ENCODE measurements at regions not wholly inside any gene's neighbourhood (a gene's known extent, or its start where the extent isn't known, plus 50 kb on each side); places are given as distances from the start of the nearest gene placed in this dataset.

DNA sequence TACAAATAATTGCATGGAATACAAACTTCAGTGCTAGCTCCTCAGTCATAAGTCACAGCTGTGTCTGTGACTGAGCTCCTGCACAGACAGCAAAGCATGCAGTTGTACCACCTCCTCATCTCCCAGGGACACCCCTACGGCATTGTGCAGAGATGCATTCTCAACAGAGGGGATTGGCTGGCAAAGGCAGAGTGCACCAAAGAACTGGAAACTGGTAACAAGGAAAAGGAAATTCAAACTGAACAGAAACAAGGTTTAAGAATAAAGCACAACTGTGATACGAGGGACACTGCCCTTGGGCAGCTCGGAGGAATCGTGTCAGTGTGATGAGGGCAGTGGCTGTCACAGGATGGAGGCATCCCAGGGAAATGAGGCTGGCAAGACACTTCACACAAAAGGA, 126.1 kb upstream of the SOX1 start:
- Histone ChIP-seq H3K9ac (no peak overlapping the region), H3K27me3 (ENCODE audit: insufficient read depth) (no peaks in the 10 kb centered on the region), H3K79me2 (ENCODE audit: insufficient read depth) (no peaks in the 10 kb centered on the region), H3K4me3 (ENCODE audit: low read depth in 2 of 2, low read length in 1 of 2) (no peak overlapping the region), H3K27ac (ENCODE audit: low read depth in 2 of 2, low read length in 1 of 2) (no peak overlapping the region), H3K4me2 (no peak overlapping the region), H3K4me1 (ENCODE audit: control insufficient read depth in 1 of 2, insufficient read depth in 2 of 2, low read depth in 1 of 2, low read length in 1 of 2) (no peaks in the 10 kb centered on the region), H3K36me3 (replicated peaks in 1 of 2; ENCODE audit: control insufficient read depth in 1 of 2, insufficient read depth in 2 of 2, low read length in 1 of 2) (no peaks in the 10 kb centered on the region), H2AFZ (ENCODE audit: low read depth) (no peak overlapping the region), H3K9me3 (no peaks in the 10 kb centered on the region), H3F3A (replicated peaks; ENCODE audit: insufficient read depth) (no peaks in the 10 kb centered on the region), H3K9me2 (no peaks in the 10 kb centered on the region), H4K20me1 (ENCODE audit: insufficient read depth) (no peaks in the 10 kb centered on the region)
- TF ChIP-seq RAD21 (IDR thresholded peaks at IDR 0.05; ENCODE audit: low read length) (no peak), GABPA (IDR thresholded peaks at IDR 0.05; ENCODE audit: low read depth) (no peak), TCF12 (IDR thresholded peaks at IDR 0.05) (no peak), SIN3A (IDR thresholded peaks at IDR 0.05; ENCODE audit: borderline replicate concordance, low read depth, low read length) (no peak), RFX5 (IDR thresholded peaks at IDR 0.05; ENCODE audit: low read length) (no peak)
- TF ChIP-seq, protein P1, sequence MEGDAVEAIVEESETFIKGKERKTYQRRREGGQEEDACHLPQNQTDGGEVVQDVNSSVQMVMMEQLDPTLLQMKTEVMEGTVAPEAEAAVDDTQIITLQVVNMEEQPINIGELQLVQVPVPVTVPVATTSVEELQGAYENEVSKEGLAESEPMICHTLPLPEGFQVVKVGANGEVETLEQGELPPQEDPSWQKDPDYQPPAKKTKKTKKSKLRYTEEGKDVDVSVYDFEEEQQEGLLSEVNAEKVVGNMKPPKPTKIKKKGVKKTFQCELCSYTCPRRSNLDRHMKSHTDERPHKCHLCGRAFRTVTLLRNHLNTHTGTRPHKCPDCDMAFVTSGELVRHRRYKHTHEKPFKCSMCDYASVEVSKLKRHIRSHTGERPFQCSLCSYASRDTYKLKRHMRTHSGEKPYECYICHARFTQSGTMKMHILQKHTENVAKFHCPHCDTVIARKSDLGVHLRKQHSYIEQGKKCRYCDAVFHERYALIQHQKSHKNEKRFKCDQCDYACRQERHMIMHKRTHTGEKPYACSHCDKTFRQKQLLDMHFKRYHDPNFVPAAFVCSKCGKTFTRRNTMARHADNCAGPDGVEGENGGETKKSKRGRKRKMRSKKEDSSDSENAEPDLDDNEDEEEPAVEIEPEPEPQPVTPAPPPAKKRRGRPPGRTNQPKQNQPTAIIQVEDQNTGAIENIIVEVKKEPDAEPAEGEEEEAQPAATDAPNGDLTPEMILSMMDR (IDR thresholded peaks at IDR 0.05): no peak
- POLR2A ChIA-PET: no interaction called here
- 10% methylated on average over 4 of the region's 4 CpGs for WGBS (ENCODE audit: low lambda C conversion rate)
- CTCF ChIA-PET: no interaction called here
- no peak for DNase-seq

DNA sequence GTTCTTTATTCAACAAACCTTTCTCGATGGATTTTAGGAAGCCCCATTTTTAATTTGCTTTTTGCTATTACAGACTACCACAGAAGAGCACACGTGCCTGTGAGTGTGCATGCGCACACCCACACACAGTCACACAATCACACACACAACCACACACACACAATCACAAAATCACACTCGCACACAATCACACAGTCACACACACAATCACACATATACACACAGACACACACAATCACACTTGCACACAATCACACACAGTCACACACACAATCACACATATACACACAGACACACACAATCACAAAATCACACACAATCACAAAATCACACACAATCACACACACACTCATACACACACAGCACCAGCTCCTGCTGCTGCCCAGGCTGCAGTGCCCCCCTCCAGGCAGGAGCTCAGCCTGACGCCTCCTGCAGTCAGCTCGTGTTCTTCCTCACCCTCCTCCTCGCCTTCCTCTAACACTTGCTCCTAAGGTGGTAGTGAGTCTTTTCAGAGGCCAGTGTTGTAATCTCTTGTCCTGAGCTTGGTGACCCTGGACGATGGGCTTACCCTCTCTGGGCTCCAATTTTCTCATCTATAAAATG, 125.0 kb upstream of the SOX1 start:
- Histone ChIP-seq H3K9ac (no peak overlapping the region), H3K27me3 (ENCODE audit: insufficient read depth) (no peaks in the 10 kb centered on the region), H4K20me1 (ENCODE audit: insufficient read depth) (no peaks in the 10 kb centered on the region), H3K9me3 (no peaks in the 10 kb centered on the region), H3K9me2 (no peaks in the 10 kb centered on the region), H3F3A (replicated peaks; ENCODE audit: insufficient read depth) (no peaks in the 10 kb centered on the region), H3K79me2 (ENCODE audit: insufficient read depth) (no peaks in the 10 kb centered on the region), H3K36me3 (replicated peaks in 1 of 2; ENCODE audit: control insufficient read depth in 1 of 2, insufficient read depth in 2 of 2, low read length in 1 of 2) (no peaks in the 10 kb centered on the region), H3K4me3 (ENCODE audit: low read depth in 2 of 2, low read length in 1 of 2) (no peak overlapping the region), H2AFZ (ENCODE audit: low read depth) (no peak overlapping the region), H3K27ac (ENCODE audit: low read depth in 2 of 2, low read length in 1 of 2) (no peak overlapping the region), H3K4me2 (no peak overlapping the region), H3K4me1 (ENCODE audit: control insufficient read depth in 1 of 2, insufficient read depth in 2 of 2, low read depth in 1 of 2, low read length in 1 of 2) (no peaks in the 10 kb centered on the region)
- ChIA-PET CTCF (no interaction called here), POLR2A (no interaction called here)
- 23% methylated on average over 8 of the region's 8 CpGs for WGBS (ENCODE audit: low lambda C conversion rate)
- no peak for DNase-seq
- TF ChIP-seq JUND (IDR thresholded peaks at IDR 0.05): no peak
- TF ChIP-seq, protein P2, sequence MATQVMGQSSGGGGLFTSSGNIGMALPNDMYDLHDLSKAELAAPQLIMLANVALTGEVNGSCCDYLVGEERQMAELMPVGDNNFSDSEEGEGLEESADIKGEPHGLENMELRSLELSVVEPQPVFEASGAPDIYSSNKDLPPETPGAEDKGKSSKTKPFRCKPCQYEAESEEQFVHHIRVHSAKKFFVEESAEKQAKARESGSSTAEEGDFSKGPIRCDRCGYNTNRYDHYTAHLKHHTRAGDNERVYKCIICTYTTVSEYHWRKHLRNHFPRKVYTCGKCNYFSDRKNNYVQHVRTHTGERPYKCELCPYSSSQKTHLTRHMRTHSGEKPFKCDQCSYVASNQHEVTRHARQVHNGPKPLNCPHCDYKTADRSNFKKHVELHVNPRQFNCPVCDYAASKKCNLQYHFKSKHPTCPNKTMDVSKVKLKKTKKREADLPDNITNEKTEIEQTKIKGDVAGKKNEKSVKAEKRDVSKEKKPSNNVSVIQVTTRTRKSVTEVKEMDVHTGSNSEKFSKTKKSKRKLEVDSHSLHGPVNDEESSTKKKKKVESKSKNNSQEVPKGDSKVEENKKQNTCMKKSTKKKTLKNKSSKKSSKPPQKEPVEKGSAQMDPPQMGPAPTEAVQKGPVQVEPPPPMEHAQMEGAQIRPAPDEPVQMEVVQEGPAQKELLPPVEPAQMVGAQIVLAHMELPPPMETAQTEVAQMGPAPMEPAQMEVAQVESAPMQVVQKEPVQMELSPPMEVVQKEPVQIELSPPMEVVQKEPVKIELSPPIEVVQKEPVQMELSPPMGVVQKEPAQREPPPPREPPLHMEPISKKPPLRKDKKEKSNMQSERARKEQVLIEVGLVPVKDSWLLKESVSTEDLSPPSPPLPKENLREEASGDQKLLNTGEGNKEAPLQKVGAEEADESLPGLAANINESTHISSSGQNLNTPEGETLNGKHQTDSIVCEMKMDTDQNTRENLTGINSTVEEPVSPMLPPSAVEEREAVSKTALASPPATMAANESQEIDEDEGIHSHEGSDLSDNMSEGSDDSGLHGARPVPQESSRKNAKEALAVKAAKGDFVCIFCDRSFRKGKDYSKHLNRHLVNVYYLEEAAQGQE (IDR thresholded peaks at IDR 0.05; ENCODE audit: low read depth, low read length): no peak
- no peak for TF ChIP-seq TCF12 (IDR thresholded peaks at IDR 0.05)
- TF ChIP-seq, protein P1 (IDR thresholded peaks at IDR 0.05): no peak
- no peak for TF ChIP-seq EP300 (IDR thresholded peaks at IDR 0.05; ENCODE audit: borderline replicate concordance in 1 of 2, low read depth in 1 of 2, low read length in 1 of 2)
- TF ChIP-seq CHD2 (IDR thresholded peaks at IDR 0.05; ENCODE audit: low read length, partially characterized antibody): no peak
- no peak for TF ChIP-seq RFX5 (IDR thresholded peaks at IDR 0.05; ENCODE audit: low read length)
- TF ChIP-seq, protein P3, sequence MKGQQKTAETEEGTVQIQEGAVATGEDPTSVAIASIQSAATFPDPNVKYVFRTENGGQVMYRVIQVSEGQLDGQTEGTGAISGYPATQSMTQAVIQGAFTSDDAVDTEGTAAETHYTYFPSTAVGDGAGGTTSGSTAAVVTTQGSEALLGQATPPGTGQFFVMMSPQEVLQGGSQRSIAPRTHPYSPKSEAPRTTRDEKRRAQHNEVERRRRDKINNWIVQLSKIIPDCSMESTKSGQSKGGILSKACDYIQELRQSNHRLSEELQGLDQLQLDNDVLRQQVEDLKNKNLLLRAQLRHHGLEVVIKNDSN (IDR thresholded peaks at IDR 0.05; ENCODE audit: borderline replicate concordance, low read depth): no peak
- TF ChIP-seq RCOR1 (IDR thresholded peaks at IDR 0.05; ENCODE audit: low read length): no peak
- TF ChIP-seq, protein P4, sequence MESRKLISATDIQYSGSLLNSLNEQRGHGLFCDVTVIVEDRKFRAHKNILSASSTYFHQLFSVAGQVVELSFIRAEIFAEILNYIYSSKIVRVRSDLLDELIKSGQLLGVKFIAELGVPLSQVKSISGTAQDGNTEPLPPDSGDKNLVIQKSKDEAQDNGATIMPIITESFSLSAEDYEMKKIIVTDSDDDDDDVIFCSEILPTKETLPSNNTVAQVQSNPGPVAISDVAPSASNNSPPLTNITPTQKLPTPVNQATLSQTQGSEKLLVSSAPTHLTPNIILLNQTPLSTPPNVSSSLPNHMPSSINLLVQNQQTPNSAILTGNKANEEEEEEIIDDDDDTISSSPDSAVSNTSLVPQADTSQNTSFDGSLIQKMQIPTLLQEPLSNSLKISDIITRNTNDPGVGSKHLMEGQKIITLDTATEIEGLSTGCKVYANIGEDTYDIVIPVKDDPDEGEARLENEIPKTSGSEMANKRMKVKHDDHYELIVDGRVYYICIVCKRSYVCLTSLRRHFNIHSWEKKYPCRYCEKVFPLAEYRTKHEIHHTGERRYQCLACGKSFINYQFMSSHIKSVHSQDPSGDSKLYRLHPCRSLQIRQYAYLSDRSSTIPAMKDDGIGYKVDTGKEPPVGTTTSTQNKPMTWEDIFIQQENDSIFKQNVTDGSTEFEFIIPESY (IDR thresholded peaks at IDR 0.05; ENCODE audit: borderline replicate concordance, low read depth): no peak
- TF ChIP-seq POLR2AphosphoS5 (IDR thresholded peaks at IDR 0.05; ENCODE audit: low read depth, low read length): no peak
- TF ChIP-seq TAF1 (IDR thresholded peaks at IDR 0.05; ENCODE audit: borderline replicate concordance, low read depth, low read length): no peak
- no peak for TF ChIP-seq NRF1 (IDR thresholded peaks at IDR 0.05; ENCODE audit: low read depth, low read length)
- no peak for TF ChIP-seq EZH2phosphoT487 (IDR thresholded peaks at IDR 0.05; ENCODE audit: borderline replicate concordance, low read depth)

Data from SK-N-SH (cell line).